ENCODE measurements at regions not wholly inside any gene's neighbourhood (a gene's known extent, or its start where the extent isn't known, plus 50 kb on each side); places are given as distances from the start of the nearest gene placed in this dataset.
"Not testable (repeated sequence)": the region's sequence is repeated elsewhere in the genome, so short reads cannot be mapped to it uniquely, and the experiment has no call there.

GRCh38 chr1:244297087-244297486 lies 154.6 kb downstream of the ADSS2 start:
- DNase-seq (ENCODE audit: low spot score), result no peak

DNA sequence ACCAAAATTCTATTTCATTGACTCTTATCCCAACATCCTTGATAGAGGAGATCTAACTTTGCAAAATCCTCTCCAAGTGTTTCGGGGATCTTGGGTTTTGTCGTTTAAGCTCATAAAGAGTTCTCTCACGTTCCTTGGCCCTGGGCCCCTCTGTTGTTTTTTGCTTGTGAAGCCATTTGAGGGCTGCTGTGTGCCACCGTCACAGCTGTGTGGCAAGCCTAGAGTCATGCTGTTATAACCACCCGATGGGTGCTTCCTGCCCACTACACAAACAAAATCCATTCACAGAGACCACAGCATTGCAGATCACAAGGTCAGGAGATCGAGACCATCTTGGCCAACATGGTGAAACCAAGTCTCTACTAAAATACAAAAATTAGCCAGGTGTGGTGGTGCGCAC lies 154.1 kb downstream of the ADSS2 start:
- no peak for DNase-seq (ENCODE audit: low spot score)

GRCh38 chr1:244300029-244300375 lies 151.7 kb downstream of the ADSS2 start:
- DNase-seq (ENCODE audit: low spot score), result not testable (repeated sequence)

DNA sequence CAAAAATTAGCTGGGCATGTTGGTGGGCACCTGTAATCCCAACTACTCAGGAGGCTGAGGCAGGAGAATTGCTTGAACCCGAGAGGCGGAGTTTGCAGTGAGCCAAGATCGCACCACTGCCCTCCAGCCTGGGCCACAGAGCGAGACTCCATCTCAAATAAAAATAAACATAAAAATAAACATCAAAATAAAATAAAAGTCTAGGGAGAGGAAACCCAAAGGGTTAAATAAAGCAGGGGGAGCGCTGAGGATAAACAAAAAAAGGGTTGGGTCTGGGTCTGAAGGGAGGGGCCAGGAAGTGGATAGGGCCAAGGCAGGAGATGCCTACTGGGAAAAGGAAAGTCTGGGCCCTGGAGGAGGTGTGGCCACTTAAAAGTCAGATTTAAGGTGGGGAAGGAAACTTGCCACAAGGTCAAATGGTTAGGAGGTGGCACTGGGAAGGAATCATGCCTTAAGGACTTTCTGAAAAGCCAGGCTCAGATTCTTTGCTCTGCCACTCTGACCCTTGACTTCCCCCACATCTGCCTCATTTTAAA lies 150.0 kb downstream of the ADSS2 start:
- no peak for DNase-seq (ENCODE audit: low spot score)

DNA sequence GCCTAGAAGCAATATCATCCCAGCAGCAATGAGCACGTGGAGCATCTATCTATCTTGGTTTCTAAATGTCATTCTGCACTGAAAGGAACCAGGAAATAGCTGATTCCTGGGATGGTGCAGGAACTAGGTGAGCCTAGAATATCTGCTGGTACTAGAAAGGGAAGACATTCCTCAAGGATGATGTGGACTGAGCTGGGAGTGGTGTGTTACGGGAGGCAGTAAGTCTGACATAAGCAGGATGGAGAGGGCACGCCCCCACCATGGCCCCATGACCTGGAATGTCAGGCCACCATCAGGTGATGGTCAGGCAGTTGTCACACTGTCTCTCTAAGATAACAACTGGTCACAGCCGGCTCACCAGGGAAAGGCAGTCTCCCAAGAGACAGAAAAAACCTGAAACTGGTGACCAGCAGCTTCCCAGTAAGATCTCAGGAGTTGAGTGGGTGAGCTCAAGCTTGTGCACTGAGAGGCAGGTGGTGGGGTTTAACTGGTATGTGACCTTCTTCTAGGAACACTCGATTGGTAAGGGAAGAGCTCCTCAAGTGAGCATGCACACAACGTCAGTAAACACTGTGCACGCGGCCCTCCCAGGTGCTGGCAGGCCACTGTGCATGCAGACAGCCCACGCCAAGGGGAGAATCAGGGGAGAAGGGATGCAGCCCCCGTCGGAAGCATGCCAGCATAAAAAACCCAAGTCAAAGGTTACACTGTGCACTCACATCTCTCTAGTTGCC lies 148.7 kb downstream of the ADSS2 start:
- peak; percentile 23 for DNase-seq (ENCODE audit: low spot score)

DNA sequence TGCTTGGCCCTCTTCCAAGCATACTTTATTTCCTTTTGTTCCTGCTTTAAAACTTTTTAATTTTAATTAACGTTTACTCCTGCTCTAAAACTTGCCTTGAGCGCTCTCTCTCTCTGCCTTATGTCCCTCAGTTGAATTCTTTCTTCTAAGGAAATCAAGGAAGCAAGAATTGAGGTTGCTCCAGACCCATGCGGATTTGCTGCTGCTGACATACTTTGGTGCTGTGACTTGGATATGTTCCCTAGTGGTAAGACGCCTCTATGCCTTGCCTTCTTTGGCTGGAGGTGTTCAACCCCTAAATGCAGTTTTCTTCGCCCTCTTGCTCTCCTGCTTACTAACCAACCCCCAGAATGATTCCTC lies 148.1 kb downstream of the ADSS2 start:
- no peak for DNase-seq (ENCODE audit: low spot score)

DNA sequence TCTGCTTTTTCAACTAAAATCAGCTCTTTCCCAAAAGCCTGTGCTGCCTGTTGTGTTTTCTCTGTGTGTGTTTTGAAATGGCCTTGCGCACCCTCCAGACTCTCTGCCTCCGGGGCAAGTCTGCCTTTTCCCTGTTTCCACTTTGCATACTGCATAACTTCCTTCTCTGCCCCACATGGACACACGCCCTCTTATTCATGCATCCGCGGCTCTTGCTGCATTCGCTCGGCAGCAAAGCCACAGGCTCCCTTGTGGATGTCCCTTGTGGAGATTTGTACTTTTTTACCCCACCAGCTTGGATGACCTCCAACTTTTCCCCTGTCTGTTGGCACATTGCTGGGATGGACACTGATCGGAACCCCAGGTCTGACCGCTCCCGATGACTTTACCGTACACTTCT lies 147.6 kb downstream of the ADSS2 start:
- no peak for DNase-seq (ENCODE audit: low spot score)

DNA sequence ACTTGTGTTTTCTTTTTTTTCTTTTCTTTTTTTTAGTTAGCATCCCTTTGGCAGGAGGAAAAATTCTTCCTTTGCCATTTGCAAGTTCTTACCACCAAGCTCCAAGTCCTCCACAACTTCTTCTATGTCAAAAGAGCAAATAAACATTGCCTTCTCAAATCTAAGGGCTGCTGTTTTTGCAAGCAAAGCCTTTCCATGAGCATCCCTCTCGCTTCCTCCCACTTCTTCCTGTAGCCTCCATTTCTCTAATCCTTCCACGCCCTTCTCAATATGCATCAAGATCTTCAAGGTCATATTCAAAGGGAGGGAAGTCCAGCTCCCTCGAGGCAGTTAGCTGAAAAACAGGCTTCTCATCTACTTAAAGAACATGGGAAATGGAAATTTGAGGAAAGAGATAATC lies 147.1 kb downstream of the ADSS2 start:
- no peak for DNase-seq (ENCODE audit: low spot score)

- no peak for DNase-seq (ENCODE audit: low spot score)
These were observed 145.8 kb downstream of the ADSS2 start for GRCh38 chr1:244305776-244306341.

GRCh38 chr1:244306544-244306943 lies 145.2 kb downstream of the ADSS2 start:
- no peak for DNase-seq (ENCODE audit: low spot score)

DNA sequence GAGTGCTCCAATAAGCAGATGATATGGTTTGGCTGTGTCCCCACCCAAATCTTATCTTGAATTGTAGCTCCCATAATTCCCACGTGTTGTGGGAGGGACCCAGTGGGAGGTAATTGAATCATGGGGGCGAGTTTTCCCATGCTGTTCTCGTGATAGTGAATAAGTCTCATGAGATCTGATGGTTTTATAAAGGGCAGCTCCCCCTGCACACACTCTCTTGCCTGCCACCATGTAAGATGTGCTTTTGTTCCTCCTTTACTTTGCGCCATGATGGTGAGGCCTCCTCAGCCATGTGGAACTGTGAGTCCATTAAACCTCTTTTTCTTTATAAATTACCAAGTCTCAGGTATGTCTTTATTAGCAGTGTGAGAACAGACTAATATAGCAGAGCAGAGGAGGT lies 142.5 kb downstream of the ADSS2 start:
- DNase-seq (ENCODE audit: low spot score), result not testable (repeated sequence)

DNA sequence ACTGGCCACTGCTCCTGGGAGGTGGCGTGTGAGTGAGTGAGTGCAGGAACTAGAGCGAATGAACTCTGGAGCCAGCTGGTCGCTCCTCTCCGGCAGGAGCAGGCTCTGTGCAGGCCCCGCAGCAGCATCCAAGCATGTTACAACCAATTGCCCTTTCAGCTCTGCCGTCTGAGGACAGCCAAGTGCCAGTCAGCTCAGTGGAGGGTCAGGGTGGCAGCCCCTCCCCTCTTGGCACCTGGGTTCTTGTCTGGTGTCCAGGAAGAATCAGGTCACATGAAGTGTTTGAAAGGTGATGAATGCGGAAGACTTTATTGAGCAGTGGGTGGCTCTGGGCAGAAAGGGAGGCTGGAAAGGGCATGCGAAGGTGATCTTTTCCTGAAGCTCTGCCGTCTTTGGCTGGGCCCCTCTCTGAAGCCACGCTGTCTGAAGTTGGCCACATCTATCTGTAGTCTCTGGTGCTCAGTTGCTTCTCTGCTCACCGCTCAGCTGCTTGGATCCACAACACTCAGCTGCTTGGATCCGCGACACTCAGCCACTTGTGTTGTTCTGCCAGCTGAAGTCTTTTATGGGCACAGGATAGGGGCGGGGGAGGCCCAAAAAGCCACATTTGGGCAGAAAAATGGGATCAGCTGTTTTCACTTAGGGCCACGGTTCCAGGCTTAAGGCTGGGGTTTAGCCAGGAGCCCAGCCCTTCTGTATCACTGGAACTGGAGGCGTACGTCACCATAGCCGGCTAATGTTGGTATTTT lies 139.8 kb downstream of the ADSS2 start:
- DNase-seq (ENCODE audit: low spot score), result no peak

DNA sequence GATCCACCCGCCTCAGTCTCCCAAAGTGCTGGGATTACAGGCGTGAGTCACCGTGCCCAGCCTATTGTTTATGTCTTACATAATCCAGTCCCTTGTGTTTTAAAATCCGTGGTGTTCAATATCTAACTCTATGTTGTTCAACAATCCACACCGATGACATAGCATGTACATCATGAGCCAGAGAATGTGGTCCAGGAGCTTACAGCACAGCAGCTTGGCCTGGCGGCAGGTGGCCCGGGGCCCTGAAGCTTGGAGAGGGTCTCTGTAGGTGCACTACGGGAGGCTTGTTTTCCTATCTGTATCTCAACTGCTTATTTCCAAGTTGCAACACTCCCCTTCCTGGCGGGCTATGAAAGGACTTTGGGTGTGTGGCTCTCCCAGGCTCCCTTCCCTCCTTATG lies 138.4 kb downstream of the ADSS2 start:
- DNase-seq (ENCODE audit: low spot score), result no peak

DNA sequence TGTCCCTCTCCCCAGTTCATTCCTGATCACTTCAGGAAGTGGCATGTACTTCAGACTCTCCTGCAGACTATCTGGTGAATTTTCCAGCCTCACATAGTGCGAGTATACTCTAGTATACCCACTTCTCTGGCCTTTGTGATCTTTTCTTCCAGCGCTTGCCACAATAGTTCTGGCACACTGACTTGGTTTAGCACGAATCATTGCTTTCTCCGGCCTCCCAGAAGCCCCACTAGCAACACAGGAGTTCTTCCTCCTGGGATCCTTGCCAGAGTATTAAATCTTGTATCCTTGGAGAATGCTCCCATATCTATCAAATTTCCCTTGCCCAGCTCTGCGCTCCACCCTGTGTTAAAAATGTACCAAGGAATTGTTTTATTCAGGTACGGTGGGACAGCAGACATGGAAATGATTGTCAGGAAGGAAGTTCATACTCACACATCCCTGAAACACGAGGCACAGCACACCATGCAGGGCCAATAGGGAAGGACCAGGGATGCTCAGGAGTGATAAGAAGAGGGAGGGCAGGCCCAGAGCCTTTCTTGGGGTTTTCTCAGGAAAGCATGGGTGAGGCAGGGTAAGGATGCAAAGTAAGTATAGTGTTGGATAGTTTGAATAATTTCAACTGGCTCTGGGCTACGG lies 136.7 kb downstream of the ADSS2 start:
- DNase-seq (ENCODE audit: low spot score), result no peak

- DNase-seq (ENCODE audit: low spot score), result no peak
These were observed 135.7 kb downstream of the ADSS2 start for GRCh38 chr1:244315996-244316395.

GRCh38 chr1:244316407-244316806 lies 135.3 kb downstream of the ADSS2 start:
- DNase-seq (ENCODE audit: low spot score), result no peak

GRCh38 chr1:244316986-244317655 lies 134.6 kb downstream of the ADSS2 start:
- no peak for DNase-seq (ENCODE audit: low spot score)

DNA sequence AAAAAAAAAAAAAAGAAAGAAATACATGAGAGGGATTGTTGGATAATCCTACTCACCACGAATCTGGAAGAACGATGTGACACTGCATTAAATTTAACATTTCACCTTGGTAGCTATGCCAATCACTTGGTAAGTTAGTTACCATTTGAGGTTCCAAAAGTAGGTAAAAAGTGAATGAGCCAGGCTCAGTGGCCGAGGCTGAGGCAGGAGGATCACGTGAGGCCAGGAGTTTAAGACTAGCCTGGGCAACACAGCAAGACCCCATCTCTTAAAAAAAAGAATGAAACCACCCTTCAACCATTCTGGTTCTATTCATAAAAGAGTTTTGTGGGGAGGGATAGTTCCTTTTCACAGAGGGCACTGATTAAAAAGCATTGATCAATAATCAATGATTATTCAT lies 133.6 kb downstream of the ADSS2 start:
- no peak for DNase-seq (ENCODE audit: low spot score)

DNA sequence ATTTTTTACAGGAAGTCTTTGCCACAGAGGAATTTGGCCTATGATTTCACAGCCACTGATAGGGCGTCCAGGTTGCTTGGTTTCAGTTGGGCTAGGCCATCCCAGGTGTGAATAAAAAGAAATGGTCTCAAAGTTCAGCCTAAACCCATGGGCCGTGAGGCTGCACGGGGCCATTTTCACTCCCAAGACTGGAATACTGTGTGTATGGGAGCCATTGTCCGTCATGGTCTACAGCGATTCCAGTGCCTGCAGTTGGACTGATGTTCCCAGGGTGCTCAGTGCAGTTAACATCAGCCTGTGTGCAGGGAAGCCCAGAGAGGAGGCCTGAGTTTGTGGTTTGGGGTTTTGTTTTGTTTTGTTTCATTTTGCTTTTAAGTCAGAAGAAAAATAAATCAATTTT lies 133.2 kb downstream of the ADSS2 start:
- DNase-seq (ENCODE audit: low spot score), result no peak

GRCh38 chr1:244319283-244320132 lies 132.2 kb downstream of the ADSS2 start:
- no peak for DNase-seq (ENCODE audit: low spot score)

- DNase-seq (ENCODE audit: low spot score), result no peak
These were observed 129.5 kb downstream of the ADSS2 start for GRCh38 chr1:244322181-244322580.
